KOPT-K1 (cell line): ENCODE measurements at regions not wholly inside any gene's neighbourhood (a gene's known extent, or its start where the extent isn't known, plus 50 kb on each side); places are given as distances from the start of the nearest gene placed in this dataset.
"Not testable (repeated sequence)": the region's sequence is repeated elsewhere in the genome, so short reads cannot be mapped to it uniquely, and the experiment has no call there.

Experiments used
- H3K27ac ChIP-seq: fragments of 200-600 bp; sonication (generic); 2 replicates; pipeline ENCODE4 v1.5.1; 2016; ENCODE audit warnings: antibody characterized with exemption, mild to moderate bottlenecking, low read depth, low read length; ENCODE audit not compliant: poor library complexity, severe bottlenecking
- H3K36me3 ChIP-seq: fragments of 200-600 bp; sonication (generic); 2 replicates; pipeline ENCODE4 v1.5.1; 2017; ENCODE audit warnings: antibody characterized with exemption, mild to moderate bottlenecking, low read length, moderate library complexity; ENCODE audit not compliant: insufficient read depth
- H3K9me3 ChIP-seq: fragments of 200-600 bp; sonication (generic); 2 replicates; pipeline ENCODE4 v1.5.1; 2017; ENCODE audit warnings: antibody characterized with exemption, low read length, mild to moderate bottlenecking; ENCODE audit not compliant: insufficient read depth, poor library complexity, severe bottlenecking

DNA sequence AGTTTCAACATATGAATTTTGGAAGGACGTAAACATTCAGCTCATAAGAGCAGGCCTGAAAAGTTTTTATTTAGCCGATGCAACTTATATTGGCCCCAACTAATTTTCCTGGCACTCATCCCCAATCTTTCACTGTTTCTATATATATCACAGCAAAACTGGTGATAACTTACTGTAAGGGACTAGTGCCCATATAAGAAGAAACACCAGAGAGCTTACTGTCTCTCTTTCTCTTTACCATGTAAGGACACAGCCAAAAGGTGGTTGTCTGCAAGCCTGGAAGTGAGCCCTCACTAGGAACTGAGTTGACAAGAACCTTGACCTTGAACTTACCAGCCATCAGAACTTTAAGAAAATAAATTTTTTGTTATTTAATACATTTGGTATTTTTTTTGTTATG lies 807.4 kb upstream of the CITED2 start:
- peaks cover 4% of the 10 kb centered on the region for H3K9me3 ChIP-seq
- no peak overlapping the region for H3K27ac ChIP-seq
- H3K36me3 ChIP-seq = no peaks in the 10 kb centered on the region

DNA sequence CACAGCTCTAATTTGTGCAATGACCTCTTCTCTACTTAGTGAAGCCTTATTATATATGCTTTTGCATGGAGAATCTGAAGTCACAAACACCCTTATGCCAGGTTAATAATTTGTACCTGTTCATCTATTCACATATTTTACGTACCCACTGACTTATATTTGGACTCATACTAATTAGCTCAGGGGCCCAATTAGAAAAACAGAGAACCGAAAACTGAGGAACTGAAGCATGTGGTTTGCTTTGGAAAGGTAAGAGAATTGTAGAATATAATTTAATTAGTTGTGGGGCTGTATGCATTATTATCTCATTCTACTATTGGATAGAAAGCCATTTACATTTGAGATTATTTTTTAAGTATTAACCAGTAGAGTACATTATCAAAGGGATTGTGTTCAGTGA lies 805.9 kb upstream of the CITED2 start:
- peaks cover 4% of the 10 kb centered on the region for H3K9me3 ChIP-seq
- no peaks in the 10 kb centered on the region for H3K36me3 ChIP-seq
- no peak overlapping the region for H3K27ac ChIP-seq

DNA sequence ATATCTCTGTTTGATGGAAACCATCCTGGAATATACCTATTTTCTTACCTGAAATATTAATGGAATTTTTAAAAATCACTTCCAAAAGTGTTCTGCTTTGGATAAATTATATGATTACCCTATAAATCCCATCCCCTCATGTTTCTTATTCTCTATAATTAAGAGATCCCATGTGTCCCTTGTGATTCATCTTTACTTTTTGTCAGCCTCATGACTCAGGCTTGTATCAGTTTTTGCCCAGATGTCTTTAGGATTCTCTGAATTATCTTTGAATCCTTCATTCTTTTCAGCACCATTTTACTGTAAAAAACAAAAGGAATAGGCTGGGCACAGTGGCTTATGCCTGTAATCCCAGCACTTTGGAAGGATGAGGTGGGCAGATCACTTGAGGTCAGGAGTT lies 804.5 kb upstream of the CITED2 start:
- Histone ChIP-seq H3K9me3 (no peaks in the 10 kb centered on the region), H3K36me3 (no peaks in the 10 kb centered on the region), H3K27ac (no peak overlapping the region)

DNA sequence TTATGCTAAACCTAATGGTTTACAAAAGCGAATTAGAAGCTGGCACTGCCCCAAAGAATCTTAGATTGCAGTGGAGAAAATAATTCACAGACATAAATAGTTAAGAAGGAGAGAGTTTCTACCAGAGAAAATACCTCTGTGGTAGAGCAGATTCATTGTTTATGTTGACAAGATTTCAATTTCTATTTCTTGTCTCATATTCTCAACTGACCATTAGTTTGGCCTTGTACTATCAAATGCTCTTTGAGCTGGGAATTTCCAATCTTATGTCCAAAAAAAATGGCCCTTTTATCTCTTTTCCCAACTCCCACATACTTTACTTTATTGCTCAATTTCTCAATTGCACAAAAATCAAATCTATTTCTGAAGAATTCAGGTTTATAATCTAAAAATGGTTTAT lies 804.1 kb upstream of the CITED2 start:
- H3K9me3 ChIP-seq = no peaks in the 10 kb centered on the region
- H3K27ac ChIP-seq = no peak overlapping the region
- no peaks in the 10 kb centered on the region for H3K36me3 ChIP-seq

DNA sequence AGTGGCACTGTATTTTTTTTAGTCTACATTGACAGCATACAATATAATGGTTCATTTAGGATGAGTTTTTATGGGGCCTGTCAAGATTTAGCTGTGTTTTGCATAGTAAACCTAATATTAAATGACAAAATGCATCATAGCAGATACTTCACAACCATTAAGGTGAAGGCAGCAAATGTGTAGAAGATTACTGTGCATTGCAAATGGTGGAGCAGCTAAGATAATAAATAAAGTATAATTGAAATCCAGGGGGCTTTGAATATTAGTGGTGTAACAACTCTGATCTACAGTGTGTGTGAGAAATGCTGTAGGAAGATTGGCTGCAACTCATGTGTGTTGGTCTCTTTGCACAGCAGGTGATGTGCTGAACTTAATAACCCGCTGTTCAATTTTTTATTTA lies 801.9 kb upstream of the CITED2 start:
- no peak overlapping the region for H3K27ac ChIP-seq
- no peaks in the 10 kb centered on the region for H3K9me3 ChIP-seq
- H3K36me3 ChIP-seq = no peaks in the 10 kb centered on the region

DNA sequence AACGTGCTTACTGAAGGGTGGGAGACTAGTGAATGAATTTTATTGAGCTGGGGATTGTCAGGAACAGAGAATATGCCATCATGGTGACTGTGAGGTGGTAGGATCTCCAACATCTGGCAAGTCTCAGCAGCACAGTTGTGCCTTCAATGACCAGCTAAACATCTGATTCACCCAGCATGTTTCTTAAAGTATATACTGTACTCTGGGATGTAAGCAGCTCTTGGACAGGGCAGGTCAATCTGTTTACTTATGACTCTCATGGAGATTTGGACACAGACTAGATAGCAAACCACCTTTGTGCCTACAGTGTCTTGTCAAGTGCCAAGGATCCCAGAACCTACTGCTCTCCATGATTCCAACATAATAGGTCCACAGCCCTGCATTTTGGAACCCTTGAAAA lies 801.0 kb upstream of the CITED2 start:
- H3K9me3 ChIP-seq = no peaks in the 10 kb centered on the region
- no peak overlapping the region for H3K27ac ChIP-seq
- H3K36me3 ChIP-seq = no peaks in the 10 kb centered on the region

DNA sequence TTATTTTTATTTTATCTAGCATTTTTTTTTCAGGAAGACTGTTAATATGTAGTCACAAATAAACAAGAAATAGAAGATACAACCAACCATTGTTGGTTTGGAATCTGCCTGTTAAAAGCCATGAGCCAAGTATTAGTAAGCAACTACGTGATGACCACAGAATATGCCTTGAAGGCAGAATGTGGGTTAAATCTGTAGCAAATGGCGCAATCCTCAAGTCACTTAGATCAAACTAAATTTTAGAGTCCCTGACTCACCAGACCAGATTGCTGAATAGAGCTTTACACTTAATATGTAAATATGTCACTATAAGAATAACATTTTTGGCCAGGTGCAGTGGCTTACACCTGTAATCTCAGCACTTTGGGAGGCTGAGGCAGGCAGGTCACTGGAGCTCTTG lies 800.1 kb upstream of the CITED2 start:
- Histone ChIP-seq H3K9me3 (no peaks in the 10 kb centered on the region), H3K36me3 (no peaks in the 10 kb centered on the region), H3K27ac (no peak overlapping the region)

DNA sequence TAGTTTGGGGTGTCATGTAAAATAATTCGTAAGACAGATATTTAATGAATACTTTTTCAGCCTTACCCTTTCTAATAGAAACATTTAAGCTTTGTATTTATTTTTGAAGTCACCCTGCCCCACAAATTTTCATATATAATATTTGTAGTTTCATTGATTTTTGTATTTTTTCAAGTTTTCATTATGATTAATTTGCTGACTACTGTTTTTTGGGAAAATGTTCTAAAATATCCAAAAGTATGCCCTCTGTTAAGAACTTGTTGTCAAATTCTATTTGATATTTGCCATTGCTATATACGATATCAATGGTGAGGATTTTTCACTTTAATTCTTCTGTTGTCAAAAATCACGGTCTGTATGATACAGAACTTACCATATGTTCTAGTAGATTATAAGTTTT lies 793.9 kb upstream of the CITED2 start:
- Histone ChIP-seq H3K27ac (no peak overlapping the region), H3K36me3 (no peaks in the 10 kb centered on the region), H3K9me3 (no peaks in the 10 kb centered on the region)

DNA sequence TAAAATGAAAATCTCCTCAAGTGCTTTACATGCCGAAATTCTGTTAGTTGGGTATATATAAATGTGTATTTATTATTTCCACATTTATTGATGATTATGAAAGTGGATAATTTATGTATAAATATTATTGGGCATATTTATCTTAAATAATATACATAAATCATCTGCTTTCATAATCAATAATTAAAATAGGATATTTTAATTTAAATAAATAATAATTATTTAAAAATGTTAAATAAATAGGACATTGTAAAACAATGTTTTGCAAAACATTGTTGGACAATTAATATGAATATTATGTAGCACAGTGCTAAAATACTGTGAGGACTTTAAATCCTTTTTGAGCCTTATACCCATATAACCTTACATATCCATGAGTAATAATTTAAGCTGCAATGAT lies 786.5 kb upstream of the CITED2 start:
- no peaks in the 10 kb centered on the region for H3K36me3 ChIP-seq
- no peak overlapping the region for H3K27ac ChIP-seq
- H3K9me3 ChIP-seq = no peaks in the 10 kb centered on the region

DNA sequence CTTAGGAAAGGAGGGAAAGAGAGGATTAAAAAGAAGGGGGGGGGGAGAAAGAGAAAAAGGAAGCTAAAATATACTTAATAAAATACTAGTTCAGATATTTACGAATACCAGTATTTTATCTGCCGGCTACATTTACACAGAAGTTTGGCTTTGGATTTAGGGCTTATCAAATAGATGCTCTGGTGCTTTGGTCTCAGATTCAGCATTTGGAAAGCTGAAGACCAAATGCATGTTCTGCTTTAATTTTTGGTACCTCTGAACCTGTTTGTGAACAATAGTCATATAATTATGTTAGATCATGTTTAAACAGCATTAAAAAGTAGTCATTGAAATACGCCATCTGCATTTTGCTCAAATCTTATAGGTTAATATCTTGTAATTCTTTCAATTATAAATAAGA lies 786.0 kb upstream of the CITED2 start:
- H3K9me3 ChIP-seq = no peaks in the 10 kb centered on the region
- no peaks in the 10 kb centered on the region for H3K36me3 ChIP-seq
- H3K27ac ChIP-seq = no peak overlapping the region

DNA sequence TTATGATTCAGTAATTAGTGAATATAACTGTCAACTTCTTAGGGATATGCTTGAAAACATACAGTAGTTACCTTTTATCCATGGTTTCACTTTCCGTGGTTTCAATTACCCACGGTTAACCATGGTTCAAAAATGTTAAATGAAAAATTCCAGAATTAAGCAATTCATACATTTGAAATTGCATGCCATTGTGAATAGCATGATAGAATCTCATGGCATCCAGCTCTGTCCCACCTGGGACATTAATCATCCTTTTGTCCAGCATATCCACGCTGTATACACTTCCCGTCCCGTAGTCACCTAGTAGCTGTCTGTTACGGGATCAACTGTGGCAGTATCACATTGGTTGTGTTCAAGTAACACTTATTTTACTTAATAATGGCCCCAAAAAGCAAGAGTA lies 781.7 kb upstream of the CITED2 start:
- H3K9me3 ChIP-seq = no peaks in the 10 kb centered on the region

DNA sequence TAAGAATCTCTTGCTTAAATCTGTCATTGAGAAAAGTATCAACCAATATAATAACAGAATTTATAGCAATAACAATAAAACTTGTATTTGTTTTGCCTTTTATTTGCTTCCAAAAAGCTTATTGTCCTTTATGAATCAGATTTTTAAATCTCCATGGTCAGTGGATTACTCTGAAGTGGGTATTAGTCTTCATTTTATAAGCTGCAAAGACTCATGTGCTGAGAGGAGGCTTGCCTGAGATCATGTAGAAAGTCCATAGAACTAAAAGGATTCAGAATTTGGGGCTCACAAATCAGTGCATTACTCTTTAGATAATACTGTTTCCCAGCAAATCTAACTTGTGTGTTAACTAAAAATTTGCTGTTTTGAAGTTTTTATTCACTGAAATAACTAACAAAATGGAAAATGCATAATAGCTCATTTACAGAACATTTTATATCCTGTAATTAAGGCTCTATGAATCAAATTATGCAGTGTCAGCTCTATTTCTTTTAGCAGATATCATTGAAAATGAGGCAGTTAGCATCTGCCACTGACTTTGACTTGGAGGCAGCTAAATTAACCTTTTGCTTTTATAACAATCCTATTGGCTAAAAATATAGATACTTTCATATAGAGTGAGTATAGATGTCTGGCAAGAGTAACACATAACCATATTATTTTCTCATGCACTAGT lies 781.1 kb upstream of the CITED2 start:
- Histone ChIP-seq H3K27ac (no peak overlapping the region), H3K9me3 (no peaks in the 10 kb centered on the region), H3K36me3 (no peaks in the 10 kb centered on the region)

More for the DNA sequence above, 781.7 kb upstream of the CITED2 start:
- Histone ChIP-seq H3K27ac (no peak overlapping the region), H3K36me3 (no peaks in the 10 kb centered on the region)

DNA sequence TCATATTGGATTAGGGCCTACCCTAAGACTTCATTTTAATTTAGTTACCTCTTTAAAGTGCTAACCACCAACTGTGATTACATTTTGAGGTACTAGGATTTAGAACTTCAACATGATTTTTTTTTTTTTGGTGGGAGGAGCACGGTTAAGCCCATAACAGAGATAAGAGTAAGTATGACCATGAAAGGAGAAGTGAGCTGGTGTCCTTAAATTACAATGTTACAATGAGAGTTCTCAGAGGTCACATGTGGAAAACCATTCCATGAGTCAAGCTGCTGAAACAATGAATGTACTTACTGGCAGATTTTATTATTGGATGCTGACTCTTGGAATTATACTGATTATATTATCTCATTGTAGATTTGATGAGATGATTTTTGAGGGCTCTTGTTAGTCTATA lies 779.3 kb upstream of the CITED2 start:
- Histone ChIP-seq H3K36me3 (no peaks in the 10 kb centered on the region), H3K27ac (no peak overlapping the region), H3K9me3 (no peaks in the 10 kb centered on the region)

DNA sequence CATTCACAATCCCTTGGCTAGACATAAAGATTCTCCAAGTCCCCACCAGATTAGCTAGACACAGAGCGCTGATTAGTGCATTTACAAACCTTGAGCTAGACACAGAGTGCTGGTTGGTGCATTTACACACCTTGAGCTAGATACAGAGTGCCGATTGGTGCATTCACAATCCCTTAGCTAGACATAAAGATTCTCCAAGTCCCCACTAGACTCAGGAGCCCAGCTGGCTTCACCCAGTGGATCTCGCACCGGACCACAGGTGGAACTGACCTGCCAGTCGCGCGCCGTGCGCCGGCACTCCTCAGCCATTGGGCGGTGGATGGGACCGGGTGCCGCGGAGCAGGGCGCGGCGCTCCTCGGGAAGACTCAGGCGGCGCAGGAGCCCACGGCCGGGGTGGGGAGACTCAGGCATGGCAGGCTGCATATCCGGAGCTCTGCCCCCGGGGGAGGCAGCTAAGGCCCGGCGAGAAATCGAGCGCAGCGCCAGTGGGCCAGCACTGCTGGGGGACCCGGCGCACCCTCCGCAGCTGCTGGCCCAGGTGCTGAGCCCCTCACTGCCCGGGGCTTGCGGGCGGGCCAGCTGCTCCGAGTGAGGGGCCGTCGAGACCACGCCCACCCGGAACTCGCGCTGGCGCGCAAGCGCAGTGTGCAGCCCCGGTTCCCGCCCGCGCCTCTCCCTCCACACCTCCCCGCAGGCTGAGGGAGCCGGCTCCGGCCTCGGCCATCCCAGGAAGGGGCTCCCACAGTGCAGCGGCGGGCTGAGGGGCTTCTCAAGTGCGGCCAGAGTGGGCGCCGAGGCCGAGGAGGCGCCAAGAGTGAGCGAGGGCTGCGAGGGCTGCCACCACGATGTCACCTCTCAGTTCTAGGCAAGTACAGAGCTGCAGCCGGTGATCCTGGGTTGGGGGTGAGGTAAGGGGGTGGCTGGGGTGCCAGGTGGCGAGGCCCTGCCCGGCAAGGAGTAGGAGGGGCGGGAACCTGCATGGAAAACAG lies 773.7 kb upstream of the CITED2 start:
- H3K27ac ChIP-seq, H3K9me3 ChIP-seq, H3K36me3 ChIP-seq: not testable (repeated sequence)

DNA sequence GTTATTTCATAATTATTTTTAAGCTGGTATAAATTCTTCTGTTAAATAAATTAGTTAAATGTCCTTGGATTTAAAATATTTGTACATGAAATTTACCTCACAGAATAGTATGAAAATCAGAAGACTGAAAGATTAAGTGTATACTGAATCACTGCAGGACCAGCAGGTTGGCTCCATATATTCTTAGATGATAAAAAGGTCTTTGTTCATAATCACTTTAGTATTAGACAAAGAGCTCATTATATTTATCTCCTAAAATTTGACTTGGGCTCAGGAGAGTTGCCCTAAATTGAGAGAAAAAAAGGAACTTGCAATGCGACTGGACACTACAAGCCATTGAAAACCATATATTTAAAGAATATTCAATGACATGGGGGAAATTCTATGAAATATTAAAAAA lies 766.4 kb upstream of the CITED2 start:
- Histone ChIP-seq H3K36me3 (no peaks in the 10 kb centered on the region), H3K9me3 (no peaks in the 10 kb centered on the region), H3K27ac (no peak overlapping the region)
